PC-3 (cell line): ENCODE measurements at regions not wholly inside any gene's neighbourhood (a gene's known extent, or its start where the extent isn't known, plus 50 kb on each side); places are given as distances from the start of the nearest gene placed in this dataset.
"Not testable (repeated sequence)": the region's sequence is repeated elsewhere in the genome, so short reads cannot be mapped to it uniquely, and the experiment has no call there.

Experiments
- EZH2 ChIP-seq: fragments of 300-600 bp; sonication (generic); IDR thresholded peaks from one replicate; pipeline ENCODE4 v1.6.1; 2017; ENCODE audit warnings: antibody characterized with exemption, mild to moderate bottlenecking, low read length; ENCODE audit not compliant: unreplicated experiment
- TF ChIP-seq, protein P1 (sequence below): fragments of 300-600 bp; sonication (generic); conservative IDR thresholded peaks from 2 replicates; pipeline ENCODE4 v1.5.1; 2017; ENCODE audit warnings: antibody characterized with exemption, low read depth, mild to moderate bottlenecking, low read length

DNA sequence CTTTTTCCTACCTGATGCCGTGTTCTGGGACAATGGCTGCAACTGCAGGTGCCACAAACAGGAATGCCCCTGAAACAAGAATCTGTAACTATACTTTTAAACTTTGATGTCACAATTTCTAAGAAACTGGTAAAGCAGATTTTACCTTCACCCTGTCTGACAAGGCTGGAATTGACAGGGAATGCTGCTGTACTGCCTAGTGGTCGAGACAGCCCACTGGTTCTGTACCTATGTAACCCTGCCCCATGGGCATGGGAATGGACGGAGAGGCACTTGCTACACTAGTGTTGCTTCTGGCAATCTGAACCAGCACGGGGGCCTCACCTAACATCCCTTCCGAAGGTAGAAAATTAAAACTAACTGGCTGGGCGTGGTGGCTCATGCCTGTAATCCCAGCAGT is 424.3 kb upstream of the SPATA31A3 start:
- TF ChIP-seq, protein P1, sequence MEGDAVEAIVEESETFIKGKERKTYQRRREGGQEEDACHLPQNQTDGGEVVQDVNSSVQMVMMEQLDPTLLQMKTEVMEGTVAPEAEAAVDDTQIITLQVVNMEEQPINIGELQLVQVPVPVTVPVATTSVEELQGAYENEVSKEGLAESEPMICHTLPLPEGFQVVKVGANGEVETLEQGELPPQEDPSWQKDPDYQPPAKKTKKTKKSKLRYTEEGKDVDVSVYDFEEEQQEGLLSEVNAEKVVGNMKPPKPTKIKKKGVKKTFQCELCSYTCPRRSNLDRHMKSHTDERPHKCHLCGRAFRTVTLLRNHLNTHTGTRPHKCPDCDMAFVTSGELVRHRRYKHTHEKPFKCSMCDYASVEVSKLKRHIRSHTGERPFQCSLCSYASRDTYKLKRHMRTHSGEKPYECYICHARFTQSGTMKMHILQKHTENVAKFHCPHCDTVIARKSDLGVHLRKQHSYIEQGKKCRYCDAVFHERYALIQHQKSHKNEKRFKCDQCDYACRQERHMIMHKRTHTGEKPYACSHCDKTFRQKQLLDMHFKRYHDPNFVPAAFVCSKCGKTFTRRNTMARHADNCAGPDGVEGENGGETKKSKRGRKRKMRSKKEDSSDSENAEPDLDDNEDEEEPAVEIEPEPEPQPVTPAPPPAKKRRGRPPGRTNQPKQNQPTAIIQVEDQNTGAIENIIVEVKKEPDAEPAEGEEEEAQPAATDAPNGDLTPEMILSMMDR = not testable (repeated sequence)
- not testable (repeated sequence) for TF ChIP-seq EZH2
